H54 (cell line): ENCODE measurements at regions not wholly inside any gene's neighbourhood (a gene's known extent, or its start where the extent isn't known, plus 50 kb on each side); places are given as distances from the start of the nearest gene placed in this dataset.
A peak's percentile ranks its signal among the peaks of the same experiment; 100 is the strongest.
"Not testable (repeated sequence)": the region's sequence is repeated elsewhere in the genome, so short reads cannot be mapped to it uniquely, and the experiment has no call there.

Source experiments
- DNase-seq: peaks from one replicate; pipeline ENCODE4 v3.0.0; 2011; ENCODE audit warnings: low spot score, mixed read lengths; ENCODE audit not compliant: insufficient read length
- FAIRE-seq: peaks from 3 replicates; lab custom pipeline; 2011; peaks lifted over from hg19 to GRCh38; lab: Jason Lieb, UNC
- POLR2A ChIP-seq: IDR thresholded peaks from 2 replicates; pipeline ENCODE4 v1.6.1; 2011; ENCODE audit warnings: low read depth, mild to moderate bottlenecking, low read length

GRCh38 chr12:119931402-119931801 lies 54.3 kb upstream of the CIT start:
- no peak for TF ChIP-seq POLR2A
- DNase-seq (no peak), FAIRE-seq (no peak)

- no peak for TF ChIP-seq POLR2A
- no peak for DNase-seq
- no peak for FAIRE-seq
These were observed 55.8 kb upstream of the CIT start for GRCh38 chr12:119932921-119933320.

- FAIRE-seq, DNase-seq: not testable (repeated sequence)
These were observed 54.3 kb upstream of the BICDL1 start for GRCh38 chr12:119934780-119935179.

DNA sequence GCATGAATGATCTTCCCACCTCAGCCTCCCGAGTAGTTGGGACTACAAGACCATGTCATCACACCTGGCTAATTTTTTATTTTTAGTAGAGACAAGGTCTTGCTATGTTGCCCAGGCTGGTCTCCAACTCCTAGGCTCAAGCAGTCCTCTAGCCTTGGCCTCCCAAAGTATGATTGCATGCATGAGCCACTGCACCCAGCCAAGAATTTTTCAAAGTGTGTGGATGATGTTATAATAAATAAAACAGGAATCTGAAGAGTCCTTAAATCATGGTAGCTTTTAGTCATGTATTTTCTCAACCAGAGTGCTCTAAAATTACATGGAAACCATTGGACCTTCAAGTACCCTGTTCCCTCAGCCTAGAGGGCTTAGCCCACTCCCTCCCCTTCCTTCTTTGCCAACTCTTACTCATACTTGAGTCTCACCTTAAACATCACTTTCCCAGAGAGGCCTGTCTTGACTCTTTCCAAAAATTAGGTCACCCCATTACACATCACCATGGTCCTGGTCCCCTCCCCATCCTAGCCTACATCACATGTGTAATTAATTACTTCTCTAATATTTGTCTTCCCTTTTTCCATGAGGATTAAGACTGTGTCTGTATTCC lies 52.2 kb upstream of the BICDL1 start:
- DNase-seq = no peak
- FAIRE-seq = no peak
- no peak for TF ChIP-seq POLR2A

- DNase-seq = peak; percentile 45
- peak; percentile 6 for FAIRE-seq
- no peak for TF ChIP-seq POLR2A
These were observed 50.9 kb upstream of the BICDL1 start for GRCh38 chr12:119938049-119938667.
